Stimulated activated CD8-positive, alpha-beta memory T cell treated with anti-CD3 and anti-CD28 coated beads, Interleukin-4, amount 100 ng/mL, for 24 hours (primary cell): ENCODE measurements at regions not wholly inside any gene's neighbourhood (a gene's known extent, or its start where the extent isn't known, plus 50 kb on each side); places are given as distances from the start of the nearest gene placed in this dataset.
A peak's percentile ranks its signal among the peaks of the same experiment; 100 is the strongest.

Experiments used
- DNase-seq: peaks from one replicate; pipeline ENCODE4 v3.0.0-alpha.2; 2020; ENCODE audit warnings: low read depth

- DNase-seq, result no peak
Measured at GRCh38 chr2:161020437-161020836, 139.8 kb upstream of the TANK start.

DNA sequence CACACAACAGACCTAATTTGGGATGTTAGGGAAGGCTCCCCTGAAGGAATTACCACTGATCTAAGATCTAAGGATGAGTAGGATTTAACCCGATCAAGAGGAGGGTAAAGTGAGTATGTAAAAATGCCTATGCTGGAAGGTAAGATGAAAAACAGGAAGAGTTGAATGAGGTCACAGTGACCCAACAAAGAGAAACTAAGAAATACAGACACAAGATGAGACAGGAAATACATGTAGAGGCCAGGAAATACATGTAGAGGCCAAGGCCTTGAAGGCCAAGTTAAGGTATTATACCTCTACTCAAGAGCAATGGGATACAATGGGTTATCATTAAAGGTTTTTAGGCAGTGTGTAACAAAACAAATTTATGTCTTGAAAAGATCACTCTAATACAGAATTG is 131.6 kb upstream of the TANK start:
- DNase-seq, result no peak

DNA sequence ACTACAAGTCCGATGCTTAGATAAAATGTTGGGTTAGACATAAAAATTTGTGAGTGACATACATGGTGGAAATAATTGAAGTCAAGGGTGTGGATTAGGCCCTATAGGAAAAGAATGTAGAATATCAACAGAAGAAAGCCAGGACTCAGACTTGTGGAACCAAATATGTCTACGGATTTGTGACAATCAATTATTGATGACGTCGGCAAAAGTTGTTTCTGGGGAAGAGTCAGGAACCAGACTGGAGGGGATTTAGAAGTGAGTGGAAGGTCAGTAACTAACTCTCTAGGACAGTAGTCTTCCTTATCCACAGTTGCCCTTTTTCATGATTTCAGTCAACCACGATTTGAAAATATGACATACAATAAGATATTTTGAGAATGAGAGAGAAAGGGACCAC is 130.9 kb upstream of the TANK start:
- no peak for DNase-seq

- DNase-seq, result no peak
Measured at GRCh38 chr2:161030260-161031063, 129.8 kb upstream of the TANK start.

DNA sequence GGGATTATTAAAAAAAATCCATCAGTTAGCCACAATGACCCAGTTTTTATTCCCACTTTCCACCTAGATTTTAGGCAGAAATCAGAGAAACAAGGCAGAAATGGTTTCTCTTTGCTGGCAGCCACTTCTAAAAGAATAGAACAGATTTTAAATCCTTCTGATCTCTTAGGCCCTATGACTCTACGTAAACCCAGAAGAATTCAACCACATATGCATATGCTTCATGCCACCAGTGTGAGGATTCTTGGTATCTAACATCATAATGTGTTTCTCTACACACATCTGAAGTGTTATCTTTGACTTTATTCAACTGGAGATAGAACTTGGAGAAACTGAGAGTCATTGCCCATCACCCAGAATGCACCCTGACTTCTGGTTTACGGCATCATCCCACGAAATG is 128.7 kb upstream of the TANK start:
- DNase-seq, result no peak

DNA sequence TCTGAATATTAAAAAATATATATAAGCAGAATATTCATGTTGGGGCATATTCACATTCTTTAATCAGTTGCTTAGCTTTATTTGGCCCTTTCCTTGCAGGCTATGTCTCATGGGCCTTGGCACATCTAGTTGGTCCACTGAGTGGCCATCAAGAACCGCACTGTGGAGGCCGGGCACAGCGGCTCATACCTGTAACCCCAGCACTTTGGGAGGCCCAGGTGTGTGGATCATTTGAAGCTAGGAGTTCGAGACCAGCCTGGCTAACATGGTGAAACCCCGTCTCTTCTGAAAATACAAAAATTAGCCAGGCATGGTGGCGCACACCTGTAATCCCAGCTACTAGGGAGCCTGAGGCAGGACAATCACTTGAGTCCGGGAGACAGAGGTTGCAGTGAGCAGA is 127.6 kb upstream of the TANK start:
- no peak for DNase-seq

GRCh38 chr2:161033059-161033660 is 127.1 kb upstream of the TANK start:
- DNase-seq, result no peak

DNA sequence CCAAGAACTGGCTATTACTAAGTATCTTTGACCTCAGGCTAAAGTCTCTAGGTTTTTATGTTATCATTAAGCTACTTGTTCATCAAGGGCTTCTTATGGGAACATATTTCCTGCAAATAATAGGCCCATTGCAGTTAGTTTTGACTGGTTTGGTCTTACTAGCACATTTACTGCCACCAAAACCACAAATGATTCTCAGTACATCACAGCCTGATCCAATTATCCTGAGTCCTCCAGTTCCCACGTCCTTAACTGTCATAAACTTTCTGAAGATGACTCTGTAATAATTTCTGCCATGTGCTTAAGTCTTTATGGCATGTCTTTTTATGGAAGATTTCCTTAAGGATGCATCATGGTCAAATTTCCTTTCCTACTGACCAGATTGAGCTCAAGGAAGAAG is 123.3 kb upstream of the TANK start:
- no peak for DNase-seq

GRCh38 chr2:161039071-161039470 is 121.2 kb upstream of the TANK start:
- DNase-seq, result no peak

- DNase-seq, result no peak
Measured at GRCh38 chr2:161041356-161041755, 118.9 kb upstream of the TANK start.

GRCh38 chr2:161042990-161043625 is 117.1 kb upstream of the TANK start:
- no peak for DNase-seq

DNA sequence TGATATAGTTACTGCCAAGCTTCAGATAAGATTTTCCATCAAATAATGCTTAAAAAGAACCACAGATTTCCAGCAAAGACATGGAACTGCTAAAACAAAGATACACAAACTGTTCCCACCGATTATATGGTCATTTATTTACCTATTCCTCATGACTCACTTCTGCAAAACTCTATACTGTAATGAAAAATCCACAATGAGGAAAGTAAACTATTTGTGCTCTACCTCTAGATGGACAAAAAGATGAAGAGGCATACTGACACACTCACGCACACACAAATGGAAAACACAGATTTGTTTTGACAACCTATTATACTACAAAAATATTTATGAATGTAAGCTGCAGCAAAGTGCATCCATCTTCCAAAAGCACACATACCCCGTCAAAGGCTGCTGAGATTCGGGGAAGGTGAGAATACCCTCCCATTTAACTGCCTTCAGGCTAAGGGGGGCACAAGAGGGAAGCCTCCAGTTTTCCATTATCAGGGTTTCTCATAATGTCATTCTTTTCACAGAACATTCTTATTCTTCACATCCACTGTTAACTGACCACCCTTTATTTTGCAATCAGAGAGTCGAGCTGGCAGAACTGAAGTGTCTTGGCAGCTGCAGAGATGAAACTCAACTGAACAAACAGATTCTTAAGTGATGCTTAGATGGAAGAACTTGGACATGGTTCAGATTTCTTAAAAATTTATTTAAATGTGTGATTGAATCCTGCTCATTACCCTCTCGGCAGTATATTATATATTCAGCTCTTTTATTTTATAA is 115.9 kb upstream of the TANK start:
- DNase-seq, result no peak

DNA sequence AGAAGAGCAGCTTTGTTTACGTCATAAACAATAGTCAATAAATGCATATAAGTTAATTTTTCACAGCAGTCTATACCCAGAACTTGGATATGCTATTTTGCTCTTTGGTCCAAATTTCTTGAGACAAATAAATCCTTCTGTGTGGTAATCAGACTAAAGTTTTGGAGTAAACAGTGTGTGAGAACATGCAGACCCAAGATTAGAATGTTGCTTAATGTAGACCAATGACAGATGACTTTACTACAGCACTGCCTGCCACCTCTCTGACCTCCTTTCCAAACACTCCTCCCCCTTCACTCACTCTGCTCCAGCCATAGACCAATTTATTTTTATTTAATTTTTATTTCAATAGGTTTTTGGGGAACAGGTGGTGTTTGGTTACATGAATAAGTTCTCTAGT is 115.3 kb upstream of the TANK start:
- no peak for DNase-seq

GRCh38 chr2:161045726-161046125 is 114.5 kb upstream of the TANK start:
- no peak for DNase-seq

DNA sequence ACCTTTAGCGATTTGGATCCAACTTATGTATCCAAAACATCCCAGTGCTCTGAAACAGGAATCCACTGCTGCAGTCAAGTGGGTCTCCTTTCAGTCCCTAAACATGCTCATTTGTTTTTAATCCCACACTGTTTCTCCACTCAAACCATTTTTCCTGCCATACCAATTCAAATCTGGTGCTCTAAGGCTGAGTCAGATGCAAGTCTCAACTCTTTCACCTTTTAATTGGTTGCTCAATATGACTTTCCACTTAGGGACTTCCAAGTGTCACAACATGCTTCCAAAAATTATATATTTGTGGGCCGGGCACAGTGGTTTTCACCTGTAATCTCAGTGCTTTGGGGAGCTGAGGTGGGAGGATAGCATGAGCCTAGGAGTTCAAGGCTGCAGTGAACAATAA is 113.4 kb upstream of the TANK start:
- DNase-seq, result no peak

- no peak for DNase-seq
Measured at GRCh38 chr2:161048317-161048716, 111.9 kb upstream of the TANK start.

DNA sequence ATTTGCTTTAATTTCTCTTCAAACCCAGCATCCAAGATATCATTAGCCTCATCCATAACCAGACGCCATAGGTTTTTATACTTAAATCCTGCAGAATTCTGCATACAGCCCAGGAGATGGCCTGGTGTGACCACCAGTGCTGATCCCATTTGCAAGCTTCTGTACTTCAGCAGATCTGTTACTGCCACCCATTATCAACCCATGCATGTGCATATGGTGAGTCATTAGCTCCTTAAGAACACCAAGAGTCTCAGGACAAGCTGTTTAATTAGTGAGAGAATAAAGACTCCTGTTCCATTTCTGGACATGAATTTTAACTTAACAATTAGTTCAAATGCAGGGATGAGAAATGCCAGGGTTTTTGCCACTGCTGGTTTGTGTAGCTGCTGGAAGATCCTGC is 110.7 kb upstream of the TANK start:
- DNase-seq, result no peak

GRCh38 chr2:161052214-161052613 is 108.0 kb upstream of the TANK start:
- DNase-seq, result no peak

DNA sequence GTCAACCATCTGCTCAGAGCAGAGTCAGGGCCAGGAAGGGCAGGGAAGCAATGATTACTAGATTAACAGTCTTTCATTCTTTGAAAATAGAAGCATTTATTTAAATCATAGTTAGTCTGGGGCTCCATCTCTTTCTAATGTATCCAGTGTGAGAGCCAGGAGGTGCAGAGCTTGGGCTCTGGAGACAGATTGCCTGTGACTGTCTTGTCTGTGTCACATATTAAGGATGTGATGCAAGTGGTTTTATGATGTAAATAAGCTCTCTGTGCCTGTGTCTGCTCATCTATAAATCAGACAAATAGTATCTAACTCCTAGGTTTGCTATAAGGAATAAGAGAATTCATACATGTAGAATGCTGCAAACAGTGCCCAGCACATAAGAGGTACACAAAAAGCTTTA is 104.9 kb upstream of the TANK start:
- DNase-seq, result no peak

- no peak for DNase-seq
Measured at GRCh38 chr2:161059388-161059787, 100.8 kb upstream of the TANK start.

- no peak for DNase-seq
Measured at GRCh38 chr2:161061786-161062185, 98.4 kb upstream of the TANK start.

DNA sequence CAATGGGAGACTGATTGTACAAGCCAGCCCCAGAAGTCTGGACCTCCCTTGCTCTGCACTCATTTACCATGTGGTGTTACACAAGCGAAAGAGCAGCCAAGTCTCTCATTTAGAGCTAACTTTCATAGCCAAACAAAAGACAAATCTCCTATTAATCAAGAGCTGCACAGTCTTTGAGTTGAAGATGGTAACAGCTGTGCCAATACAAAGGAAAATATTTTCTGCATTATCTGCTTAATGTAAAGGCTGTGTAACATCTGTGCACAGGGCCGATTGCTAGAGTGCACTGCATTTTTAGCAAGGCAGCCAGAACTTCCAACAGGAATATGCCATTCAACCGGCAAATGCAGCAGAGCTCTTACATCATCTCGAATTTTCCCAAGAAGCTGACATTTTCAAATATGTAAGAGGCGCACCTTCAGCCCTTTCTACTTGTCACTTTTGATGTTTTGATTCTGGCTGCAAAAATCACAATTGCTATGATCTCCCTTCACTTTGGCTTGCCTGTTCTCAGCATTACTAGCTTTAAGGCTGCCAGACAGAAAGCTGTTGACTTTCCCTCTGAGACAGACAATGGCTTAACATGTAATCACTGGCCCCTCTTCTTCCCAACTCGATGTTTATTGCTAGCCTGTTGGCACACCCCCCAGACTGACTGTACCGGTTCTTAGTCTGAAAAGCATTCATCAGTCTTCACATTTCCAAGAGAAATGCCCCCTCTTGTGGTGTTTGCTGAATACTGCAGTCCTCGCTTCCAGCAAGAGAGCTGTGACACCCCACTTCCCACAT is 96.9 kb upstream of the TANK start:
- peak; percentile 32 for DNase-seq
